ENCODE measurements at regions not wholly inside any gene's neighbourhood (a gene's known extent, or its start where the extent isn't known, plus 50 kb on each side); places are given as distances from the start of the nearest gene placed in this dataset.

- no peak for TF ChIP-seq POLR2AphosphoS5 (IDR thresholded peaks at IDR 0.05; ENCODE audit: low read depth)
- TF ChIP-seq REST (IDR thresholded peaks at IDR 0.05; ENCODE audit: insufficient replicate concordance, low read depth): no peak
- no peak for TF ChIP-seq GABPA (IDR thresholded peaks at IDR 0.05; ENCODE audit: low read depth)
- TF ChIP-seq CTCF (IDR thresholded peaks at IDR 0.05; ENCODE audit: insufficient read depth, low read length): no peak
- TF ChIP-seq SPI1 (IDR thresholded peaks at IDR 0.05; ENCODE audit: borderline replicate concordance, low read depth): no peak
- no peak for DNase-seq (ENCODE audit: low read depth in 1 of 2, low spot score in 1 of 2)
- H3K4me3 ChIP-seq (replicated peaks; ENCODE audit: insufficient read depth, low read length): no peak overlapping the region
- H3K27ac ChIP-seq (replicated peaks): no peak overlapping the region
- H3K27me3 ChIP-seq (ENCODE audit: insufficient read depth, poor library complexity, severe bottlenecking): no peaks in the 10 kb centered on the region
Measured at GRCh38 chr1:98405581-98406074, 255.9 kb upstream of the SNX7 start.

GRCh38 chr1:98404866-98405265 lies 256.7 kb upstream of the SNX7 start:
- no peak overlapping the region for H3K4me3 ChIP-seq (replicated peaks; ENCODE audit: insufficient read depth, low read length)
- no peaks in the 10 kb centered on the region for H3K27me3 ChIP-seq (ENCODE audit: insufficient read depth, poor library complexity, severe bottlenecking)
- DNase-seq (ENCODE audit: low read depth in 1 of 2, low spot score in 1 of 2): no peak
- TF ChIP-seq POLR2AphosphoS5 (IDR thresholded peaks at IDR 0.05; ENCODE audit: low read depth): no peak
- no peak for TF ChIP-seq SPI1 (IDR thresholded peaks at IDR 0.05; ENCODE audit: borderline replicate concordance, low read depth)
- TF ChIP-seq REST (IDR thresholded peaks at IDR 0.05; ENCODE audit: insufficient replicate concordance, low read depth): no peak
- TF ChIP-seq GABPA (IDR thresholded peaks at IDR 0.05; ENCODE audit: low read depth): no peak
- no peak for TF ChIP-seq CTCF (IDR thresholded peaks at IDR 0.05; ENCODE audit: insufficient read depth, low read length)
- no peak overlapping the region for H3K27ac ChIP-seq (replicated peaks)

GRCh38 chr1:98403963-98404480 lies 257.5 kb upstream of the SNX7 start:
- DNase-seq (ENCODE audit: low read depth in 1 of 2, low spot score in 1 of 2): no peak
- H3K4me3 ChIP-seq (replicated peaks; ENCODE audit: insufficient read depth, low read length): no peak overlapping the region
- no peak overlapping the region for H3K27ac ChIP-seq (replicated peaks)
- TF ChIP-seq CTCF (IDR thresholded peaks at IDR 0.05; ENCODE audit: insufficient read depth, low read length): no peak
- TF ChIP-seq POLR2AphosphoS5 (IDR thresholded peaks at IDR 0.05; ENCODE audit: low read depth): no peak
- no peak for TF ChIP-seq GABPA (IDR thresholded peaks at IDR 0.05; ENCODE audit: low read depth)
- no peaks in the 10 kb centered on the region for H3K27me3 ChIP-seq (ENCODE audit: insufficient read depth, poor library complexity, severe bottlenecking)

- Histone ChIP-seq H3K27me3 (ENCODE audit: insufficient read depth, poor library complexity, severe bottlenecking) (no peaks in the 10 kb centered on the region), H3K27ac (replicated peaks) (no peak overlapping the region), H3K4me3 (replicated peaks; ENCODE audit: insufficient read depth, low read length) (no peak overlapping the region)
- TF ChIP-seq CTCF (IDR thresholded peaks at IDR 0.05; ENCODE audit: insufficient read depth, low read length) (no peak), REST (IDR thresholded peaks at IDR 0.05; ENCODE audit: insufficient replicate concordance, low read depth) (no peak), SPI1 (IDR thresholded peaks at IDR 0.05; ENCODE audit: borderline replicate concordance, low read depth) (no peak), GABPA (IDR thresholded peaks at IDR 0.05; ENCODE audit: low read depth) (no peak), POLR2AphosphoS5 (IDR thresholded peaks at IDR 0.05; ENCODE audit: low read depth) (no peak)
- no peak for DNase-seq (ENCODE audit: low read depth in 1 of 2, low spot score in 1 of 2)
Measured at GRCh38 chr1:98402860-98403259, 258.7 kb upstream of the SNX7 start.
